ENCODE measurements at regions not wholly inside any gene's neighbourhood (a gene's known extent, or its start where the extent isn't known, plus 50 kb on each side); places are given as distances from the start of the nearest gene placed in this dataset.

GRCh38 chr7:119232091-119232490 lies 1007.6 kb downstream of the ANKRD7 start (continued):
- TF ChIP-seq, protein P1, sequence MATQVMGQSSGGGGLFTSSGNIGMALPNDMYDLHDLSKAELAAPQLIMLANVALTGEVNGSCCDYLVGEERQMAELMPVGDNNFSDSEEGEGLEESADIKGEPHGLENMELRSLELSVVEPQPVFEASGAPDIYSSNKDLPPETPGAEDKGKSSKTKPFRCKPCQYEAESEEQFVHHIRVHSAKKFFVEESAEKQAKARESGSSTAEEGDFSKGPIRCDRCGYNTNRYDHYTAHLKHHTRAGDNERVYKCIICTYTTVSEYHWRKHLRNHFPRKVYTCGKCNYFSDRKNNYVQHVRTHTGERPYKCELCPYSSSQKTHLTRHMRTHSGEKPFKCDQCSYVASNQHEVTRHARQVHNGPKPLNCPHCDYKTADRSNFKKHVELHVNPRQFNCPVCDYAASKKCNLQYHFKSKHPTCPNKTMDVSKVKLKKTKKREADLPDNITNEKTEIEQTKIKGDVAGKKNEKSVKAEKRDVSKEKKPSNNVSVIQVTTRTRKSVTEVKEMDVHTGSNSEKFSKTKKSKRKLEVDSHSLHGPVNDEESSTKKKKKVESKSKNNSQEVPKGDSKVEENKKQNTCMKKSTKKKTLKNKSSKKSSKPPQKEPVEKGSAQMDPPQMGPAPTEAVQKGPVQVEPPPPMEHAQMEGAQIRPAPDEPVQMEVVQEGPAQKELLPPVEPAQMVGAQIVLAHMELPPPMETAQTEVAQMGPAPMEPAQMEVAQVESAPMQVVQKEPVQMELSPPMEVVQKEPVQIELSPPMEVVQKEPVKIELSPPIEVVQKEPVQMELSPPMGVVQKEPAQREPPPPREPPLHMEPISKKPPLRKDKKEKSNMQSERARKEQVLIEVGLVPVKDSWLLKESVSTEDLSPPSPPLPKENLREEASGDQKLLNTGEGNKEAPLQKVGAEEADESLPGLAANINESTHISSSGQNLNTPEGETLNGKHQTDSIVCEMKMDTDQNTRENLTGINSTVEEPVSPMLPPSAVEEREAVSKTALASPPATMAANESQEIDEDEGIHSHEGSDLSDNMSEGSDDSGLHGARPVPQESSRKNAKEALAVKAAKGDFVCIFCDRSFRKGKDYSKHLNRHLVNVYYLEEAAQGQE (IDR thresholded peaks at IDR 0.05): no peak
- TF ChIP-seq JUNB (IDR thresholded peaks at IDR 0.05) (no peak), RAD21 (conservative IDR thresholded peaks at IDR 0.05 in 1 of 2, IDR thresholded peaks at IDR 0.05 in 1 of 2) (no peak)

- ChIA-PET POLR2A (no interaction called here), CTCF (no interaction called here)
- H3K27ac ChIP-seq: no peak overlapping the region
- H3K4me1 ChIP-seq: no peaks in the 10 kb centered on the region
- H3K4me3 ChIP-seq: no peak overlapping the region
- WGBS (ENCODE audit: missing lambda C conversion rate): 47% methylated on average over 1 of the region's 1 CpG
- no peak overlapping the region for H3K4me2 ChIP-seq
- no peaks in the 10 kb centered on the region for H3K9me3 ChIP-seq
- no peak for ATAC-seq
- TF ChIP-seq USF2 (IDR thresholded peaks at IDR 0.05): no peak
- TF ChIP-seq FOSL2 (IDR thresholded peaks at IDR 0.05): no peak
- TF ChIP-seq FOSL2 (CRISPR knock-in tag; IDR thresholded peaks at IDR 0.05): no peak
- no peak for TF ChIP-seq CHD4 (IDR thresholded peaks at IDR 0.05; ENCODE audit: borderline replicate concordance)
- TF ChIP-seq RNF2 (IDR thresholded peaks at IDR 0.05; ENCODE audit: borderline replicate concordance, low read depth): no peak
- TF ChIP-seq MAFK (IDR thresholded peaks at IDR 0.05; ENCODE audit: partially characterized antibody): no peak
- no peak for TF ChIP-seq RCOR1 (IDR thresholded peaks at IDR 0.05; ENCODE audit: low read depth, low read length)
- TF ChIP-seq ZNF302 (CRISPR knock-in tag; IDR thresholded peaks at IDR 0.05): no peak
- TF ChIP-seq MAZ (IDR thresholded peaks at IDR 0.05; ENCODE audit: borderline replicate concordance, low read depth, low read length): no peak
- TF ChIP-seq, protein P2, sequence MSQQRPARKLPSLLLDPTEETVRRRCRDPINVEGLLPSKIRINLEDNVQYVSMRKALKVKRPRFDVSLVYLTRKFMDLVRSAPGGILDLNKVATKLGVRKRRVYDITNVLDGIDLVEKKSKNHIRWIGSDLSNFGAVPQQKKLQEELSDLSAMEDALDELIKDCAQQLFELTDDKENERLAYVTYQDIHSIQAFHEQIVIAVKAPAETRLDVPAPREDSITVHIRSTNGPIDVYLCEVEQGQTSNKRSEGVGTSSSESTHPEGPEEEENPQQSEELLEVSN (IDR thresholded peaks at IDR 0.05; ENCODE audit: borderline replicate concordance, low read depth): no peak
- DNase-seq (ENCODE audit: low read depth in 1 of 2, low spot score in 1 of 2): no peak
- no peak for FAIRE-seq
These were observed 1008.5 kb downstream of the ANKRD7 start for GRCh38 chr7:119233015-119233414.

DNA sequence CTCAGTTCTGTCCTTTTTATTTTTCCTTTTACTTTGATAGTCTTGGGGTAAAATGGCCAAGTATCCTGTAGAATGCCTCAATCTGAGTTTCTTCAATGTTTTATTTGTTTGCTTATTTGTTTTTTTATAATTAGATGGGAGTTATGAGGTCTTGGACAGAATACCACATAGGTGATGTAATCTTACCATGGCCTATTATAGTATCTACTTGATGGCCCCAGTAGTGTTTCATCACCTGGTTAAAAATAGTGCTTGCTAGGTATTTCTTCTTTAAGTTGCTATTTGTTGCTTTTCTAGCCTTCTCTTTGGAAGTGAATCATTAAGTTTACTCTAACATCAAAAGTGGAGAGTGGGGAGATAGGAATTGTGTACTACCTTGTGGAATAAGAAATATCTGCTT lies 1020.0 kb upstream of the KCND2 start:
- Histone ChIP-seq H3K9me3 (no peaks in the 10 kb centered on the region), H3K4me3 (no peak overlapping the region), H3K4me1 (no peaks in the 10 kb centered on the region), H3K4me2 (no peak overlapping the region), H3K27ac (no peak overlapping the region)
- no peak for FAIRE-seq
- DNase-seq (ENCODE audit: low read depth in 1 of 2, low spot score in 1 of 2): no peak
- CTCF ChIA-PET: no interaction called here
- POLR2A ChIA-PET: no interaction called here
- ATAC-seq: no peak
- TF ChIP-seq ZFP36 (IDR thresholded peaks at IDR 0.05; ENCODE audit: borderline replicate concordance, partially characterized antibody): no peak
- TF ChIP-seq POLR2A (IDR thresholded peaks at IDR 0.05; ENCODE audit: low read length): no peak
- TF ChIP-seq ELK1 (IDR thresholded peaks at IDR 0.05; ENCODE audit: low read depth, low read length): no peak
- no peak for TF ChIP-seq CBX8 (IDR thresholded peaks at IDR 0.05)

GRCh38 chr7:119254742-119255141 lies 1018.2 kb upstream of the KCND2 start:
- Histone ChIP-seq H3K4me2 (no peak overlapping the region), H3K4me1 (no peaks in the 10 kb centered on the region), H3K27ac (no peak overlapping the region), H3K9me3 (no peaks in the 10 kb centered on the region), H3K4me3 (no peak overlapping the region)
- CTCF ChIA-PET: no interaction called here
- FAIRE-seq (no peak), DNase-seq (ENCODE audit: low read depth in 1 of 2, low spot score in 1 of 2) (no peak), ATAC-seq (no peak)
- POLR2A ChIA-PET: no interaction called here
- no peak for TF ChIP-seq SMC3 (IDR thresholded peaks at IDR 0.05)
- TF ChIP-seq JUN (IDR thresholded peaks at IDR 0.05): no peak
- no peak for TF ChIP-seq TP53 (CRISPR knock-in tag; IDR thresholded peaks at IDR 0.05)
- TF ChIP-seq HDAC2 (IDR thresholded peaks at IDR 0.05): no peak
- TF ChIP-seq ESRRA (IDR thresholded peaks at IDR 0.05; ENCODE audit: borderline replicate concordance, low read length): no peak
- no peak for TF ChIP-seq MAFK (IDR thresholded peaks at IDR 0.05; ENCODE audit: partially characterized antibody)
- no peak for TF ChIP-seq CBX8 (IDR thresholded peaks at IDR 0.05)
- no peak for TF ChIP-seq RCOR1 (IDR thresholded peaks at IDR 0.05; ENCODE audit: low read depth, low read length)
- no peak for TF ChIP-seq ZC3H11A (IDR thresholded peaks at IDR 0.05)
- no peak for TF ChIP-seq HOXB5 (CRISPR knock-in tag; IDR thresholded peaks at IDR 0.05)
- TF ChIP-seq GATA3 (IDR thresholded peaks at IDR 0.05; ENCODE audit: borderline replicate concordance): no peak
- TF ChIP-seq, protein P3, sequence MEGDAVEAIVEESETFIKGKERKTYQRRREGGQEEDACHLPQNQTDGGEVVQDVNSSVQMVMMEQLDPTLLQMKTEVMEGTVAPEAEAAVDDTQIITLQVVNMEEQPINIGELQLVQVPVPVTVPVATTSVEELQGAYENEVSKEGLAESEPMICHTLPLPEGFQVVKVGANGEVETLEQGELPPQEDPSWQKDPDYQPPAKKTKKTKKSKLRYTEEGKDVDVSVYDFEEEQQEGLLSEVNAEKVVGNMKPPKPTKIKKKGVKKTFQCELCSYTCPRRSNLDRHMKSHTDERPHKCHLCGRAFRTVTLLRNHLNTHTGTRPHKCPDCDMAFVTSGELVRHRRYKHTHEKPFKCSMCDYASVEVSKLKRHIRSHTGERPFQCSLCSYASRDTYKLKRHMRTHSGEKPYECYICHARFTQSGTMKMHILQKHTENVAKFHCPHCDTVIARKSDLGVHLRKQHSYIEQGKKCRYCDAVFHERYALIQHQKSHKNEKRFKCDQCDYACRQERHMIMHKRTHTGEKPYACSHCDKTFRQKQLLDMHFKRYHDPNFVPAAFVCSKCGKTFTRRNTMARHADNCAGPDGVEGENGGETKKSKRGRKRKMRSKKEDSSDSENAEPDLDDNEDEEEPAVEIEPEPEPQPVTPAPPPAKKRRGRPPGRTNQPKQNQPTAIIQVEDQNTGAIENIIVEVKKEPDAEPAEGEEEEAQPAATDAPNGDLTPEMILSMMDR (IDR thresholded peaks at IDR 0.05): no peak
- no peak for TF ChIP-seq KDM5A (IDR thresholded peaks at IDR 0.05)
- no peak for TF ChIP-seq HEYL (CRISPR knock-in tag; IDR thresholded peaks at IDR 0.05)
- no peak for TF ChIP-seq JUNB (IDR thresholded peaks at IDR 0.05)
